ENCODE measurements at regions not wholly inside any gene's neighbourhood (a gene's known extent, or its start where the extent isn't known, plus 50 kb on each side); places are given as distances from the start of the nearest gene placed in this dataset.

GRCh38 chr4:14265651-14266050 is 638.1 kb upstream of the BOD1L1 start:
- Mint-ChIP-seq H3K27ac (no peak overlapping the region), H3K4me1 (no peaks in the 10 kb centered on the region), H3K4me3 (no peak overlapping the region), H3K9me3 (no peaks in the 10 kb centered on the region), H3K27me3 (no peaks in the 10 kb centered on the region), H3K36me3 (no peaks in the 10 kb centered on the region)
- no peak for DNase-seq
- no peak for ATAC-seq (ENCODE audit: low read depth)
- POLR2A ChIA-PET, result no interaction called here

- H3K27me3 Mint-ChIP-seq, result no peaks in the 10 kb centered on the region
- H3K9me3 Mint-ChIP-seq, result no peaks in the 10 kb centered on the region
- H3K4me1 Mint-ChIP-seq, result no peaks in the 10 kb centered on the region
- POLR2A ChIA-PET, result no interaction called here
- no peaks in the 10 kb centered on the region for H3K36me3 Mint-ChIP-seq
- DNase-seq, result no peak
- ATAC-seq (ENCODE audit: low read depth), result no peak
- H3K27ac Mint-ChIP-seq, result no peak overlapping the region
- H3K4me3 Mint-ChIP-seq, result no peak overlapping the region
Measured at GRCh38 chr4:14267373-14268060, 640.0 kb upstream of the BOD1L1 start.

GRCh38 chr4:14269824-14270223 is 642.3 kb upstream of the BOD1L1 start:
- DNase-seq (no peak), ATAC-seq (ENCODE audit: low read depth) (no peak)
- H3K9me3 Mint-ChIP-seq, result no peaks in the 10 kb centered on the region
- POLR2A ChIA-PET, result no interaction called here
- no peaks in the 10 kb centered on the region for H3K36me3 Mint-ChIP-seq
- no peak overlapping the region for H3K27ac Mint-ChIP-seq
- no peaks in the 10 kb centered on the region for H3K4me1 Mint-ChIP-seq
- no peaks in the 10 kb centered on the region for H3K27me3 Mint-ChIP-seq
- no peak overlapping the region for H3K4me3 Mint-ChIP-seq

GRCh38 chr4:14272206-14272605 is 644.7 kb upstream of the BOD1L1 start:
- ATAC-seq (ENCODE audit: low read depth), result no peak
- no peak overlapping the region for H3K4me3 Mint-ChIP-seq
- no peaks in the 10 kb centered on the region for H3K4me1 Mint-ChIP-seq
- peaks cover 2% of the 10 kb centered on the region for H3K9me3 Mint-ChIP-seq
- no peaks in the 10 kb centered on the region for H3K27me3 Mint-ChIP-seq
- H3K27ac Mint-ChIP-seq, result no peak overlapping the region
- POLR2A ChIA-PET, result no interaction called here
- no peak for DNase-seq
- H3K36me3 Mint-ChIP-seq, result no peaks in the 10 kb centered on the region

- H3K9me3 Mint-ChIP-seq, result peaks cover 2% of the 10 kb centered on the region
- no peak overlapping the region for H3K27ac Mint-ChIP-seq
Measured at GRCh38 chr4:14277505-14277904, 650.0 kb upstream of the BOD1L1 start.

GRCh38 chr4:14280567-14280966 is 653.0 kb upstream of the BOD1L1 start:
- Mint-ChIP-seq H3K27me3 (no peaks in the 10 kb centered on the region), H3K4me3 (no peak overlapping the region), H3K4me1 (no peaks in the 10 kb centered on the region), H3K36me3 (no peaks in the 10 kb centered on the region), H3K9me3 (peaks cover 2% of the 10 kb centered on the region), H3K27ac (no peak overlapping the region)
- ATAC-seq (ENCODE audit: low read depth) (no peak), DNase-seq (no peak)
- POLR2A ChIA-PET, result no interaction called here

More at GRCh38 chr4:14277505-14277904, 650.0 kb upstream of the BOD1L1 start:
- no peak for DNase-seq
- POLR2A ChIA-PET, result no interaction called here
- no peaks in the 10 kb centered on the region for H3K36me3 Mint-ChIP-seq
- H3K4me3 Mint-ChIP-seq, result no peak overlapping the region
- no peaks in the 10 kb centered on the region for H3K4me1 Mint-ChIP-seq
- no peaks in the 10 kb centered on the region for H3K27me3 Mint-ChIP-seq
- no peak for ATAC-seq (ENCODE audit: low read depth)

- ATAC-seq (ENCODE audit: low read depth) (no peak), DNase-seq (no peak)
- Mint-ChIP-seq H3K9me3 (peaks cover 6% of the 10 kb centered on the region), H3K4me3 (no peak overlapping the region), H3K27me3 (no peaks in the 10 kb centered on the region), H3K36me3 (no peaks in the 10 kb centered on the region), H3K4me1 (no peaks in the 10 kb centered on the region), H3K27ac (no peak overlapping the region)
- POLR2A ChIA-PET, result no interaction called here
Measured at GRCh38 chr4:14284578-14284977, 657.1 kb upstream of the BOD1L1 start.

DNA sequence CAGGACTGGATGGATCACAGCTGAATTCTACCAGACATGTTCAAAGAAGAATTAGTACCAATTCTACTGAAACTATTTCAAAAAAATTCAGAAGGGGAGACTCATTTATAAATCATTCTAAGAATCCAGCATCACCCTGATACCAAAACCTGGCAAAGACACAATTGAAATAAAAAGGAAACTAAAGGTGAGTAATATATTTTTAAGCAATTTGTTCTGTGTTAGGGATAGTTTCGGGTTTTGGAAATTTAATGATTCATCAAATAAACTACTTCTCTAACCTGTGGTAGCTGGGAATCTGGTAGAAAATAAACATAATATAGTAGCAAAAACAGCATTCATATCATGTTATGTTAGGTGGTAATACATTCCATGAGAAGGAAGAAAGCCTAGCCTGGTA is 662.2 kb upstream of the BOD1L1 start:
- H3K4me3 Mint-ChIP-seq, result no peak overlapping the region
- DNase-seq (no peak), ATAC-seq (ENCODE audit: low read depth) (no peak)
- POLR2A ChIA-PET, result no interaction called here
- H3K27me3 Mint-ChIP-seq, result peaks cover 5% of the 10 kb centered on the region
- H3K36me3 Mint-ChIP-seq, result no peaks in the 10 kb centered on the region
- H3K4me1 Mint-ChIP-seq, result no peaks in the 10 kb centered on the region
- H3K27ac Mint-ChIP-seq, result no peak overlapping the region
- peaks cover 7% of the 10 kb centered on the region for H3K9me3 Mint-ChIP-seq

GRCh38 chr4:14293582-14293981 is 666.1 kb upstream of the BOD1L1 start:
- Mint-ChIP-seq H3K4me3 (no peak overlapping the region), H3K36me3 (no peaks in the 10 kb centered on the region), H3K27ac (no peak overlapping the region), H3K9me3 (peaks cover 1% of the 10 kb centered on the region), H3K4me1 (no peaks in the 10 kb centered on the region), H3K27me3 (peaks cover 5% of the 10 kb centered on the region)
- POLR2A ChIA-PET, result no interaction called here
- no peak for DNase-seq
- ATAC-seq (ENCODE audit: low read depth), result no peak

DNA sequence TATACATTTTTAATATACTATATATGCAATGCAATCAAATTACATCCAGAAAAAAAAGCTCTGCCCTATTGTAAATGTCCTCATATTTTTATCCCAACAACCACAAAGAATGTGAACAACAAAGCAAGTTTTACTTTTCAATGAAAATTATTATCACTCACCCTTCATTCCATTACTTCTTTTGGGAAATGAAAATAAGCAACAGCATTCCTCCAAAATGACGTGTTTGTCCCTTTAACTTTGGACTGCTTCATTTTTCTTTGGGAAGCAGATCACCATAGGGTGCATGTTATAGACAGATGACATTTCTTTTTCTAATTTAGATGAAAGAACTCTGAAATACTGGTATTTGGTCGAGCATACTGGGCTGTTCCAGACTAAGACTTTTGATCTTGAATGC is 667.1 kb upstream of the BOD1L1 start:
- Mint-ChIP-seq H3K36me3 (no peaks in the 10 kb centered on the region), H3K27ac (no peak overlapping the region), H3K4me3 (no peak overlapping the region), H3K4me1 (no peaks in the 10 kb centered on the region), H3K27me3 (peaks cover 5% of the 10 kb centered on the region), H3K9me3 (peaks cover 1% of the 10 kb centered on the region)
- ATAC-seq (ENCODE audit: low read depth) (no peak), DNase-seq (no peak)
- POLR2A ChIA-PET, result no interaction called here

DNA sequence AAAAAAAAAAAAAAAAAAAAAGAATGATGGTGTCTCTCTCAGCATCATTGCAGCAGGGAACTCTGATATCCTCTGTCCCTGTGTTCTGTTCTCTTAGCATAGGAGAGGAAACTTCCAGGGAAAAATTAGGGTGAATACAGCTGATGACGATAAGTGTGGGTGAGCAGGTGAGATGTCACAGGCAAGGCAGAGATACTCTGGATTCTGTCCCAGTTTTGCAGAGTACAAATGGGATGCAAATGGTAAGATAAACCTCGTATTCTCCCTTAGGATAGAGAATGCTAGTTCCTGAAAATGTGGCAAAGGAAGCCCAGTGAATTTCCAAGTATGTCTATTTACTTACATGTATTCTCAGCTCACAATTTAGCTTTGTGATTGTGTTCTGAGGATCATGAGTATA is 671.6 kb upstream of the BOD1L1 start:
- Mint-ChIP-seq H3K27me3 (peaks cover under 1% of the 10 kb centered on the region), H3K36me3 (no peaks in the 10 kb centered on the region), H3K4me3 (no peak overlapping the region), H3K9me3 (peaks cover 2% of the 10 kb centered on the region), H3K4me1 (no peaks in the 10 kb centered on the region), H3K27ac (no peak overlapping the region)
- POLR2A ChIA-PET, result no interaction called here
- no peak for DNase-seq
- no peak for ATAC-seq (ENCODE audit: low read depth)

GRCh38 chr4:14302021-14302420 is 674.5 kb upstream of the BOD1L1 start:
- POLR2A ChIA-PET, result no interaction called here
- Mint-ChIP-seq H3K27ac (no peak overlapping the region), H3K4me3 (no peak overlapping the region), H3K4me1 (no peaks in the 10 kb centered on the region), H3K36me3 (no peaks in the 10 kb centered on the region), H3K9me3 (peaks cover 2% of the 10 kb centered on the region), H3K27me3 (no peaks in the 10 kb centered on the region)
- ATAC-seq (ENCODE audit: low read depth) (no peak), DNase-seq (no peak)

DNA sequence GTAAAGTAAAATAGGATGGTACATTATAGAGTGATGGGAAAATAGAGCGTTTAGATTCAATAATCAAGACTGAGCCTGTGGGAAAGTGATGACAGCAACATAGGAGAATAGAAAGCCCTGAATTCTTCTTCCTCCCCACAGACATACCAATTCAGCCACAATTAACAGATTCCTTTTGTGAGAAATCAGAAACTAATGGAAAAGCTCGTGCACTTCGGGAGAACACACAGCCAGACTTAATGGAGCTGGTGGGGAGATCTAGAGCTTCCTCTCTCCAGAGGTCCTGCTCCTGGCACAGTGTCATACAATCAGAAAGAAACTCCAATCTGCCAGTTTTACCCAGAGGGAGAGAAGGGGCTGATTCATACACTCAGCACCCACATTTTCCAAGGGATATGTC is 676.3 kb upstream of the BOD1L1 start:
- Mint-ChIP-seq H3K4me1 (no peaks in the 10 kb centered on the region), H3K36me3 (no peaks in the 10 kb centered on the region), H3K9me3 (peaks cover 2% of the 10 kb centered on the region)

DNA sequence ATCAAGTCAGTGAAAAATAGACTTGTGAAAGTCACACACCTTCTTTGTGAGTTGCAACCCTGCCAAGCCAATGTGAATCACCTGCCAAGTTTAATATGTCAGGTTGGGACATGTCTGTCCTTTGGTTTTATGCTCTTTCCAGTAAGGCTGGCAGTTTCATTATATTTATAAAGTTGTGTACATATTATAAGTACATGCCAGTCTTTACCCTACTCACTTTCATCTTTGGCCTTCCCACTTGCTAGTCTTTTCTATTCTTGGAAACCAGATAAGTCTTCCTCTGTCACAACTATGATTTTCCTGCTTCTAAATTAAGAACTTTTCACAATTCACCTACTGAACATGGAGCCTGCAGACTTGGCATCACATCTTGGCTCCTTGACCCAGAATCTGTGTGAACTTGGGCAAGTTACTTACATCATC is 680.7 kb upstream of the BOD1L1 start:
- Mint-ChIP-seq H3K27ac (no peak overlapping the region), H3K36me3 (no peaks in the 10 kb centered on the region), H3K4me3 (no peak overlapping the region), H3K9me3 (peaks cover 2% of the 10 kb centered on the region), H3K4me1 (no peaks in the 10 kb centered on the region), H3K27me3 (no peaks in the 10 kb centered on the region)
- ATAC-seq (ENCODE audit: low read depth) (no peak), DNase-seq (no peak)
- POLR2A ChIA-PET, result no interaction called here

More for the DNA sequence above, 676.3 kb upstream of the BOD1L1 start:
- Mint-ChIP-seq H3K27ac (no peak overlapping the region), H3K4me3 (no peak overlapping the region), H3K27me3 (no peaks in the 10 kb centered on the region)
- ATAC-seq (ENCODE audit: low read depth) (no peak), DNase-seq (no peak)
- POLR2A ChIA-PET, result no interaction called here

DNA sequence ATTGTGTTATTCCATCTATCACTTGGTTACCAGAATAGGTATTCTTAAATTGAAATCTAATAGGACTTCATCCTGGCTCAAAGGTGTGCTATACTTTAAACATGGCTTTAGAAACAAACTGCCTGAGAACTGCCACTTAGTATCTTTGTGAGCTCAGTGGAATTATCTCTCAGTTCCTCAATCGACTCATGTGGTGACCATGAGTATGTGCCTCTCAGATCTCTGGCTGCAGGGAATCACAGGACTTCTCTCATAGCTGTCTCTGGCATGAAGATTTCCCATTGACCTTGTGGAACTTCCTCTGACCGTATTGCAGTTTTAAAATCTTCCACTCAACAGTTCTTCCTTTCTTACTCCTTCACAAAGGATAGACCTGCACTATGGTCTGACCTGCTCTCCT is 681.9 kb upstream of the BOD1L1 start:
- Mint-ChIP-seq H3K27me3 (no peaks in the 10 kb centered on the region), H3K4me1 (no peaks in the 10 kb centered on the region), H3K4me3 (no peak overlapping the region), H3K27ac (no peak overlapping the region), H3K9me3 (no peaks in the 10 kb centered on the region), H3K36me3 (no peaks in the 10 kb centered on the region)
- no peak for DNase-seq
- no peak for ATAC-seq (ENCODE audit: low read depth)
- POLR2A ChIA-PET, result no interaction called here
